Central memory CD8-positive, alpha-beta T cell (primary cell): ENCODE measurements at regions not wholly inside any gene's neighbourhood (a gene's known extent, or its start where the extent isn't known, plus 50 kb on each side); places are given as distances from the start of the nearest gene placed in this dataset.

Experiments used
- ATAC-seq: fragments of 150-1000 bp; cut with Tn5 transposase; replicated peaks from 2 replicates; pipeline ENCODE4 v1.10.0; 2022; ENCODE audit warnings: mild to moderate bottlenecking, moderate FRiP score, moderate number of reproducible peaks; ENCODE audit not compliant: poor library complexity, severe bottlenecking; ENCODE audit errors: extremely low read depth
- DNase-seq, 2 donors: peaks; one replicate each; pipeline ENCODE4 v3.0.0; 2021; ENCODE audit warnings: low spot score in 2 of 2
- H3K27ac Mint-ChIP-seq: one replicate; pipeline ENCODE4 v1.8.0; 2022; ENCODE audit warnings: low read depth, mild to moderate bottlenecking, moderate library complexity, mixed read lengths
- H3K27me3 Mint-ChIP-seq: one replicate; pipeline ENCODE4 v1.8.0; 2022; ENCODE audit warnings: mixed read lengths
- H3K36me3 Mint-ChIP-seq: one replicate; pipeline ENCODE4 v1.8.0; 2022; ENCODE audit warnings: mild to moderate bottlenecking, moderate library complexity, mixed read lengths; ENCODE audit not compliant: insufficient read depth
- H3K4me1 Mint-ChIP-seq: one replicate; pipeline ENCODE4 v1.8.0; 2022; ENCODE audit warnings: mixed read lengths
- H3K4me3 Mint-ChIP-seq: one replicate; pipeline ENCODE4 v1.8.0; 2022; ENCODE audit warnings: mild to moderate bottlenecking, moderate library complexity, mixed read lengths
- H3K9me3 Mint-ChIP-seq: one replicate; pipeline ENCODE4 v1.8.0; 2022; ENCODE audit warnings: mixed read lengths

- Mint-ChIP-seq H3K36me3 (no peaks in the 10 kb centered on the region), H3K27ac (no peak overlapping the region), H3K9me3 (no peaks in the 10 kb centered on the region), H3K27me3 (no peaks in the 10 kb centered on the region), H3K4me3 (no peak overlapping the region), H3K4me1 (no peaks in the 10 kb centered on the region)
- DNase-seq = no peak
- ATAC-seq = no peak
These were observed 287.0 kb upstream of the ESRRG start for GRCh38 chr1:217010253-217010652.

GRCh38 chr1:217009376-217009775 is 286.1 kb upstream of the ESRRG start:
- DNase-seq = no peak
- no peaks in the 10 kb centered on the region for H3K9me3 Mint-ChIP-seq
- no peak overlapping the region for H3K4me3 Mint-ChIP-seq
- no peak for ATAC-seq
- H3K27ac Mint-ChIP-seq = no peak overlapping the region
- no peaks in the 10 kb centered on the region for H3K27me3 Mint-ChIP-seq
- no peaks in the 10 kb centered on the region for H3K4me1 Mint-ChIP-seq
- no peaks in the 10 kb centered on the region for H3K36me3 Mint-ChIP-seq

- ATAC-seq (no peak), DNase-seq (no peak)
- Mint-ChIP-seq H3K36me3 (no peaks in the 10 kb centered on the region), H3K9me3 (peaks cover 5% of the 10 kb centered on the region), H3K4me1 (no peaks in the 10 kb centered on the region), H3K4me3 (no peak overlapping the region), H3K27me3 (no peaks in the 10 kb centered on the region), H3K27ac (no peak overlapping the region)
These were observed 281.7 kb upstream of the ESRRG start for GRCh38 chr1:217004776-217005436.

- no peak for ATAC-seq
These were observed 280.1 kb upstream of the ESRRG start for GRCh38 chr1:217003355-217003754.

GRCh38 chr1:216997831-216998230 is 274.6 kb upstream of the ESRRG start:
- H3K27ac Mint-ChIP-seq = no peak overlapping the region
- DNase-seq = no peak
- H3K4me1 Mint-ChIP-seq = no peaks in the 10 kb centered on the region
- no peaks in the 10 kb centered on the region for H3K36me3 Mint-ChIP-seq
- H3K27me3 Mint-ChIP-seq = no peaks in the 10 kb centered on the region
- no peak overlapping the region for H3K4me3 Mint-ChIP-seq
- H3K9me3 Mint-ChIP-seq = peaks cover 5% of the 10 kb centered on the region
- ATAC-seq = no peak

More at GRCh38 chr1:217003355-217003754, 280.1 kb upstream of the ESRRG start:
- no peaks in the 10 kb centered on the region for H3K4me1 Mint-ChIP-seq
- no peaks in the 10 kb centered on the region for H3K27me3 Mint-ChIP-seq
- H3K9me3 Mint-ChIP-seq = peaks cover 5% of the 10 kb centered on the region
- no peaks in the 10 kb centered on the region for H3K36me3 Mint-ChIP-seq
- no peak overlapping the region for H3K4me3 Mint-ChIP-seq
- H3K27ac Mint-ChIP-seq = no peak overlapping the region
- DNase-seq = no peak

GRCh38 chr1:216997069-216997468 is 273.8 kb upstream of the ESRRG start:
- H3K4me1 Mint-ChIP-seq = no peaks in the 10 kb centered on the region
- H3K27ac Mint-ChIP-seq = no peak overlapping the region

GRCh38 chr1:216984536-216984935 is 261.3 kb upstream of the ESRRG start:
- Mint-ChIP-seq H3K4me1 (no peaks in the 10 kb centered on the region), H3K36me3 (no peaks in the 10 kb centered on the region), H3K9me3 (peaks cover 20% of the 10 kb centered on the region), H3K27me3 (no peaks in the 10 kb centered on the region), H3K27ac (no peak overlapping the region), H3K4me3 (no peak overlapping the region)
- ATAC-seq (no peak), DNase-seq (no peak)

More at GRCh38 chr1:216997069-216997468, 273.8 kb upstream of the ESRRG start:
- Mint-ChIP-seq H3K9me3 (peaks cover 5% of the 10 kb centered on the region), H3K27me3 (no peaks in the 10 kb centered on the region), H3K36me3 (no peaks in the 10 kb centered on the region), H3K4me3 (no peak overlapping the region)
- ATAC-seq = no peak
- no peak for DNase-seq

- Mint-ChIP-seq H3K27ac (no peak overlapping the region), H3K4me1 (no peaks in the 10 kb centered on the region), H3K9me3 (peaks cover 20% of the 10 kb centered on the region), H3K27me3 (no peaks in the 10 kb centered on the region), H3K4me3 (no peak overlapping the region), H3K36me3 (no peaks in the 10 kb centered on the region)
- ATAC-seq (no peak), DNase-seq (no peak)
These were observed 260.6 kb upstream of the ESRRG start for GRCh38 chr1:216983823-216984222.

- no peak overlapping the region for H3K4me3 Mint-ChIP-seq
- peaks cover 21% of the 10 kb centered on the region for H3K9me3 Mint-ChIP-seq
These were observed 238.3 kb upstream of the ESRRG start for GRCh38 chr1:216961516-216961915.

GRCh38 chr1:216960716-216961115 is 237.5 kb upstream of the ESRRG start:
- Mint-ChIP-seq H3K4me1 (no peaks in the 10 kb centered on the region), H3K27ac (no peak overlapping the region), H3K27me3 (no peaks in the 10 kb centered on the region), H3K36me3 (no peaks in the 10 kb centered on the region), H3K4me3 (no peak overlapping the region), H3K9me3 (peaks cover 27% of the 10 kb centered on the region)
- ATAC-seq = no peak
- DNase-seq = no peak

More at GRCh38 chr1:216961516-216961915, 238.3 kb upstream of the ESRRG start:
- no peak for ATAC-seq
- Mint-ChIP-seq H3K36me3 (no peaks in the 10 kb centered on the region), H3K27ac (no peak overlapping the region), H3K4me1 (no peaks in the 10 kb centered on the region), H3K27me3 (no peaks in the 10 kb centered on the region)
- DNase-seq = no peak

- H3K9me3 Mint-ChIP-seq = peaks cover 31% of the 10 kb centered on the region
- H3K27ac Mint-ChIP-seq = no peak overlapping the region
- no peaks in the 10 kb centered on the region for H3K36me3 Mint-ChIP-seq
- H3K4me1 Mint-ChIP-seq = no peaks in the 10 kb centered on the region
- ATAC-seq (no peak), DNase-seq (no peak)
- H3K4me3 Mint-ChIP-seq = no peak overlapping the region
- H3K27me3 Mint-ChIP-seq = no peaks in the 10 kb centered on the region
These were observed 235.3 kb upstream of the ESRRG start for GRCh38 chr1:216958569-216958968.

- H3K4me1 Mint-ChIP-seq = no peaks in the 10 kb centered on the region
- H3K27me3 Mint-ChIP-seq = no peaks in the 10 kb centered on the region
- H3K9me3 Mint-ChIP-seq = peaks cover 24% of the 10 kb centered on the region
- H3K4me3 Mint-ChIP-seq = no peak overlapping the region
- H3K27ac Mint-ChIP-seq = no peak overlapping the region
- DNase-seq (no peak), ATAC-seq (no peak)
- H3K36me3 Mint-ChIP-seq = no peaks in the 10 kb centered on the region
These were observed 230.3 kb upstream of the ESRRG start for GRCh38 chr1:216953495-216953894.

- no peak overlapping the region for H3K27ac Mint-ChIP-seq
- no peaks in the 10 kb centered on the region for H3K4me1 Mint-ChIP-seq
- DNase-seq (no peak), ATAC-seq (no peak)
- H3K4me3 Mint-ChIP-seq = no peak overlapping the region
- H3K27me3 Mint-ChIP-seq = no peaks in the 10 kb centered on the region
- H3K36me3 Mint-ChIP-seq = no peaks in the 10 kb centered on the region
- H3K9me3 Mint-ChIP-seq = peaks cover 22% of the 10 kb centered on the region
These were observed 229.6 kb upstream of the ESRRG start for GRCh38 chr1:216952864-216953263.
